ENCODE measurements at regions not wholly inside any gene's neighbourhood (a gene's known extent, or its start where the extent isn't known, plus 50 kb on each side); places are given as distances from the start of the nearest gene placed in this dataset.

DNA sequence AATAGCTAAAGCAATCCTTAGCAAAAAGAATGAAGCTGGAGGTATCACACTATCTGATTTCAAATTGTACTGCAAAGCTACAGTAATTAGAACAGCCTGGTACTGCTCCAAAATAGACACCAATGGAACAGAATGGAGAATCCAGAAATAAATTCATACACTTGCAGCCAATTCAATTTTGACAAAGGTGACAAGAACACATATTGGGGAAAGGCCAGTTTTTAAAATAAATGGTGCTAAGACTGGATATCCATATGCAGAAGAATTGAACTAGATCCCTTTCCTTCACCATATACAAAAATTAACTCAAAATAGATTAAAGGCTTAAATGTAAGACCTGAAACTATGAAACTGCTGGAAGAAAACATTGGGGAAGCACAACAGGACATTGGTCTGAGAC, 748.5 kb downstream of the DNAJB9 start:
- Histone ChIP-seq H3K27me3 (ENCODE audit: control insufficient read depth, insufficient read depth, low read length) (no peaks in the 10 kb centered on the region), H3K36me3 (ENCODE audit: control insufficient read depth in 2 of 3, insufficient read depth in 3 of 3, low read length in 3 of 3) (no peaks in the 10 kb centered on the region), H3K9me3 (ENCODE audit: control insufficient read depth in 2 of 3, insufficient read depth in 1 of 3, low read length in 3 of 3) (no peaks in the 10 kb centered on the region), H3K4me1 (ENCODE audit: control insufficient read depth in 2 of 3, insufficient read depth in 2 of 3, low read depth in 1 of 3, low read length in 3 of 3) (no peaks in the 10 kb centered on the region), H3K9ac (ENCODE audit: low read length in 3 of 3) (no peak overlapping the region), H3K27ac (ENCODE audit: low read depth in 2 of 2, low read length in 2 of 2) (no peak overlapping the region), H3K4me3 (ENCODE audit: low read length in 3 of 3) (no peak overlapping the region)
- TF ChIP-seq, protein P1, sequence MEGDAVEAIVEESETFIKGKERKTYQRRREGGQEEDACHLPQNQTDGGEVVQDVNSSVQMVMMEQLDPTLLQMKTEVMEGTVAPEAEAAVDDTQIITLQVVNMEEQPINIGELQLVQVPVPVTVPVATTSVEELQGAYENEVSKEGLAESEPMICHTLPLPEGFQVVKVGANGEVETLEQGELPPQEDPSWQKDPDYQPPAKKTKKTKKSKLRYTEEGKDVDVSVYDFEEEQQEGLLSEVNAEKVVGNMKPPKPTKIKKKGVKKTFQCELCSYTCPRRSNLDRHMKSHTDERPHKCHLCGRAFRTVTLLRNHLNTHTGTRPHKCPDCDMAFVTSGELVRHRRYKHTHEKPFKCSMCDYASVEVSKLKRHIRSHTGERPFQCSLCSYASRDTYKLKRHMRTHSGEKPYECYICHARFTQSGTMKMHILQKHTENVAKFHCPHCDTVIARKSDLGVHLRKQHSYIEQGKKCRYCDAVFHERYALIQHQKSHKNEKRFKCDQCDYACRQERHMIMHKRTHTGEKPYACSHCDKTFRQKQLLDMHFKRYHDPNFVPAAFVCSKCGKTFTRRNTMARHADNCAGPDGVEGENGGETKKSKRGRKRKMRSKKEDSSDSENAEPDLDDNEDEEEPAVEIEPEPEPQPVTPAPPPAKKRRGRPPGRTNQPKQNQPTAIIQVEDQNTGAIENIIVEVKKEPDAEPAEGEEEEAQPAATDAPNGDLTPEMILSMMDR (IDR thresholded peaks at IDR 0.05; ENCODE audit: borderline replicate concordance, extremely low read depth, insufficient read depth) = no peak
- DNase-seq (no peak), FAIRE-seq (no peak)
- intact Hi-C loops (cut with DNase I) = no loop called here

DNA sequence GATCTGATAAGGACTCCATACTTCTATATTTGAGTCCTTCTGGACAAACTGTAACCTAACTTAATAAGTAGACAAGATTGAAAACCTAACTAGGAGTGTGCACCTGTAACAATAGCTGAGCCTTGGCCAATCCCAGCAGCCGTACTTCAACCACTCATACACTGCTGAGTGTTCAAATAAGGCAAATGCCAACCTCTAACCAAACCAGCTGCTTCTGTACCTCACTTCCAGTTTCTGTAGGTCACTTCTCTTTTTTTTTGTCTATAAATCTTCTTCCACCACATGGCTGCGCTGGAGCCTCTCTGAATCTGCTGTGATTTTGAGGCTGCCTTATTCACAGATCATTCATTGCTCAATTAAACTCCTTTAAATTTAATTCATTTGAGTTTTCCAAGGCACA, 753.2 kb downstream of the DNAJB9 start:
- Histone ChIP-seq H3K9me3 (ENCODE audit: control insufficient read depth in 2 of 3, insufficient read depth in 1 of 3, low read length in 3 of 3) (no peaks in the 10 kb centered on the region), H3K4me3 (ENCODE audit: low read length in 3 of 3) (no peak overlapping the region), H3K27ac (ENCODE audit: low read depth in 2 of 2, low read length in 2 of 2) (no peak overlapping the region), H3K9ac (ENCODE audit: low read length in 3 of 3) (no peak overlapping the region), H3K27me3 (ENCODE audit: control insufficient read depth, insufficient read depth, low read length) (no peaks in the 10 kb centered on the region), H3K4me1 (ENCODE audit: control insufficient read depth in 2 of 3, insufficient read depth in 2 of 3, low read depth in 1 of 3, low read length in 3 of 3) (no peaks in the 10 kb centered on the region), H3K36me3 (ENCODE audit: control insufficient read depth in 2 of 3, insufficient read depth in 3 of 3, low read length in 3 of 3) (no peaks in the 10 kb centered on the region)
- no peak for FAIRE-seq
- DNase-seq = no peak
- intact Hi-C loops (cut with DNase I) = no loop called here
- TF ChIP-seq, protein P1 (IDR thresholded peaks at IDR 0.05; ENCODE audit: borderline replicate concordance, extremely low read depth, insufficient read depth) = no peak

DNA sequence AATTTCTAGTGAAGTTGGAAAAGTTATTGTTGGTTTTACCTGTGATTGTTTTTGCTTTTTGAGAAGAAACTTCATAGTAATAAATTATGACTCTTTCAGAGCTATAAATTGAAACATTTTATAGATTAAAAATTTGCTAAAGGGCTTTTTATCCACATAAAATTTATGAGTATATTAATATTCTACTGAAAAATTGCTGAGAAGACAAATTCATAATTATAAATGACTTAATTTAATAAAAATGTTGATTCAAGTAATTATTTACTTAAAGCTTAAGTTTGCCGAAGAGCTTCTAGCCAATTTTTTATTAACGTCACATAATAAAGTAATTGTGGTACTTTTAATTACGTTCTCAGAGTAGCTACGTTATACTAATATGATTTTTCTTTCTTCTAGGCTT, 761.7 kb downstream of the DNAJB9 start:
- intact Hi-C loops (cut with DNase I) = no loop called here
- H3K9ac ChIP-seq (ENCODE audit: low read length in 3 of 3) = no peak overlapping the region
- no peaks in the 10 kb centered on the region for H3K9me3 ChIP-seq (ENCODE audit: control insufficient read depth in 2 of 3, insufficient read depth in 1 of 3, low read length in 3 of 3)
- DNase-seq (no peak), FAIRE-seq (peak; percentile 25)
- no peaks in the 10 kb centered on the region for H3K36me3 ChIP-seq (ENCODE audit: control insufficient read depth in 2 of 3, insufficient read depth in 3 of 3, low read length in 3 of 3)
- H3K27ac ChIP-seq (ENCODE audit: low read depth in 2 of 2, low read length in 2 of 2) = no peak overlapping the region
- no peaks in the 10 kb centered on the region for H3K4me1 ChIP-seq (ENCODE audit: control insufficient read depth in 2 of 3, insufficient read depth in 2 of 3, low read depth in 1 of 3, low read length in 3 of 3)
- TF ChIP-seq, protein P1 (IDR thresholded peaks at IDR 0.05; ENCODE audit: borderline replicate concordance, extremely low read depth, insufficient read depth) = no peak
- H3K4me3 ChIP-seq (ENCODE audit: low read length in 3 of 3) = no peak overlapping the region
- no peaks in the 10 kb centered on the region for H3K27me3 ChIP-seq (ENCODE audit: control insufficient read depth, insufficient read depth, low read length)

DNA sequence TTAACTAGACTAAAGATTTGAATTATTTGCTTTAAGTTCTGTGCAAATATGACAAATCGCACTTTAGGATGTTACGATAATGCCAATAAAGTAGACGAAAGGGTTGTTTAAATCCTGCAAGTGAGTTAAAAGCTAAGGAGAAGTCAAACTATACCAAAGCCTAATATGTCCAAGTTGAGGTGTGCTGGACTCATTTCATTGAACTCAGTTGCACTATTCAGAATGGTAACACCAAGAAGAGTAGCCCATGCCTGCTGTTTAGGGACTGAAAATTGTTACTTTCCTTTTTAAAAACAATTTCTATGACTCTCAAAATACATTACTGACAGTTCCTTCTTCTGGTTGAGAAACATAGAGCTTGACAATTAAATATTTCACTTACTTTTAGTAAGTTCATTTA, 766.3 kb downstream of the DNAJB9 start:
- Histone ChIP-seq H3K4me3 (ENCODE audit: low read length in 3 of 3) (no peak overlapping the region), H3K27me3 (ENCODE audit: control insufficient read depth, insufficient read depth, low read length) (no peaks in the 10 kb centered on the region), H3K27ac (ENCODE audit: low read depth in 2 of 2, low read length in 2 of 2) (no peak overlapping the region), H3K9ac (ENCODE audit: low read length in 3 of 3) (no peak overlapping the region), H3K9me3 (ENCODE audit: control insufficient read depth in 2 of 3, insufficient read depth in 1 of 3, low read length in 3 of 3) (no peaks in the 10 kb centered on the region), H3K4me1 (ENCODE audit: control insufficient read depth in 2 of 3, insufficient read depth in 2 of 3, low read depth in 1 of 3, low read length in 3 of 3) (no peaks in the 10 kb centered on the region), H3K36me3 (ENCODE audit: control insufficient read depth in 2 of 3, insufficient read depth in 3 of 3, low read length in 3 of 3) (no peaks in the 10 kb centered on the region)
- intact Hi-C loops (cut with DNase I) = no loop called here
- FAIRE-seq (no peak), DNase-seq (no peak)
- TF ChIP-seq, protein P1 (IDR thresholded peaks at IDR 0.05; ENCODE audit: borderline replicate concordance, extremely low read depth, insufficient read depth) = no peak
